Esophagus squamous epithelium (tissue), 5 donors: ENCODE measurements at regions not wholly inside any gene's neighbourhood (a gene's known extent, or its start where the extent isn't known, plus 50 kb on each side); places are given as distances from the start of the nearest gene placed in this dataset.

Source experiments
- DNase-seq: peaks from one replicate; lab custom pipeline; 2025; lab: John Stamatoyannopoulos, UW
- H3K27ac ChIP-seq, 4 donors: fragments of 200-600 bp; sonication (generic); one replicate each; pipeline ENCODE4 v1.5.1; 2016 to 2019; ENCODE audit warnings: mild to moderate bottlenecking in 1 of 4
- H3K27me3 ChIP-seq, 4 donors: fragments of 200-600 bp; sonication (generic); 1 replicate in 3 of 4; 2 replicates in 1 of 4; pipeline versions ENCODE4 v1.5.1 to v1.6.0; 2017 to 2021; ENCODE audit warnings: antibody characterized with exemption in 1 of 4
- H3K36me3 ChIP-seq, 3 donors: fragments of 200-600 bp; sonication (generic); one replicate each; pipeline ENCODE4 v1.5.1; 2016 to 2019
- H3K4me1 ChIP-seq, 3 donors: fragments of 200-600 bp; sonication (generic); one replicate each; pipeline ENCODE4 v1.5.1; 2017 to 2019
- H3K4me3 ChIP-seq, 4 donors: fragments of 200-600 bp; sonication (generic); 1 replicate in 3 of 4; 2 replicates in 1 of 4; pipeline ENCODE4 v1.5.1; 2016 to 2019; ENCODE audit warnings: mild to moderate bottlenecking in 2 of 4, moderate library complexity in 1 of 4
- H3K9me3 ChIP-seq, 3 donors: fragments of 200-600 bp; sonication (generic); one replicate each; pipeline ENCODE4 v1.5.1; 2016 to 2019
- POLR2A ChIP-seq, 4 donors: fragments of 450-650 bp; IDR thresholded peaks; one replicate each; pipeline ENCODE4 v1.6.1; 2017; ENCODE audit warnings: antibody characterized with exemption in 4 of 4, mild to moderate bottlenecking in 4 of 4, moderate library complexity in 3 of 4
- WGBS, 2 donors: methylation state at CpG; one replicate each; pipeline ENCODE4 v1.1.5; 2018; 5-methylcytosine and 5-hydroxymethylcytosine counted together
- intact Hi-C: fragments of 100-400 bp; cut with DNase I; formaldehyde crosslinking; loops from one replicate; pipeline ENCODE4 v1.15.0; 2022
- TF ChIP-seq, protein P1 (sequence below), 6 experiments: fragments of 450-650 bp in 4 of 6; fragments of 200-600 bp in 2 of 6; sonication (generic) in 2 of 6; IDR thresholded peaks; one replicate each; pipeline ENCODE4 v1.5.1; 2016 to 2019; ENCODE audit warnings: antibody characterized with exemption in 6 of 6, mild to moderate bottlenecking in 4 of 6, moderate library complexity in 4 of 6
- donor health status: DM: yes; HTN: yes; CAD: no.

DNA sequence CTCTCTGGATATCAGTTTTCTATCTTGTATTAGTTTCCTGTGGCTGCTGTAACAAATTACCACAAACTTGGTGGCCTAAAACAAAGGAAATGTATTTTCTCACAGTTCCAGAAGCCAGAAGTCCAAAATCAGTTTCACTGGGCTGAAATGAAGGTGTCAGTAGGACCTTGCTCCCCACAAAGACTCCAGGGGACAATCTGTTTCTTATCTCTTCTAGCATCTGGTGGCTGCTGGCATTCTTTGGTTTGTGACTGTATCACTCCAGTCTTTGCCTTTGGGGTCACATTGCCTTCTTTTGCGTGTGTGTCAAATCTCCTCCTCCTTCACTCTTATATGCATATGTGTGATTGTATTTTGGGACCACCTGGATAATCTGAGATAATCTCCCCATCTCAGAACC is 153.0 kb upstream of the PRPS1L1 start:
- no peaks in the 10 kb centered on the region for H3K4me1 ChIP-seq
- no peaks in the 10 kb centered on the region for H3K36me3 ChIP-seq
- intact Hi-C loops, result no loop called here
- TF ChIP-seq POLR2A (IDR thresholded peaks at IDR 0.05), result no peak
- TF ChIP-seq, protein P1, sequence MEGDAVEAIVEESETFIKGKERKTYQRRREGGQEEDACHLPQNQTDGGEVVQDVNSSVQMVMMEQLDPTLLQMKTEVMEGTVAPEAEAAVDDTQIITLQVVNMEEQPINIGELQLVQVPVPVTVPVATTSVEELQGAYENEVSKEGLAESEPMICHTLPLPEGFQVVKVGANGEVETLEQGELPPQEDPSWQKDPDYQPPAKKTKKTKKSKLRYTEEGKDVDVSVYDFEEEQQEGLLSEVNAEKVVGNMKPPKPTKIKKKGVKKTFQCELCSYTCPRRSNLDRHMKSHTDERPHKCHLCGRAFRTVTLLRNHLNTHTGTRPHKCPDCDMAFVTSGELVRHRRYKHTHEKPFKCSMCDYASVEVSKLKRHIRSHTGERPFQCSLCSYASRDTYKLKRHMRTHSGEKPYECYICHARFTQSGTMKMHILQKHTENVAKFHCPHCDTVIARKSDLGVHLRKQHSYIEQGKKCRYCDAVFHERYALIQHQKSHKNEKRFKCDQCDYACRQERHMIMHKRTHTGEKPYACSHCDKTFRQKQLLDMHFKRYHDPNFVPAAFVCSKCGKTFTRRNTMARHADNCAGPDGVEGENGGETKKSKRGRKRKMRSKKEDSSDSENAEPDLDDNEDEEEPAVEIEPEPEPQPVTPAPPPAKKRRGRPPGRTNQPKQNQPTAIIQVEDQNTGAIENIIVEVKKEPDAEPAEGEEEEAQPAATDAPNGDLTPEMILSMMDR (IDR thresholded peaks at IDR 0.05), result no peak
- no peak overlapping the region for H3K4me3 ChIP-seq
- no peak overlapping the region for H3K27ac ChIP-seq
- no peaks in the 10 kb centered on the region for H3K27me3 ChIP-seq
- 78 to 89% methylated on average over 1 of the region's 1 CpG for WGBS, 2 donors
- H3K9me3 ChIP-seq, result no peaks in the 10 kb centered on the region
- no peak for DNase-seq

DNA sequence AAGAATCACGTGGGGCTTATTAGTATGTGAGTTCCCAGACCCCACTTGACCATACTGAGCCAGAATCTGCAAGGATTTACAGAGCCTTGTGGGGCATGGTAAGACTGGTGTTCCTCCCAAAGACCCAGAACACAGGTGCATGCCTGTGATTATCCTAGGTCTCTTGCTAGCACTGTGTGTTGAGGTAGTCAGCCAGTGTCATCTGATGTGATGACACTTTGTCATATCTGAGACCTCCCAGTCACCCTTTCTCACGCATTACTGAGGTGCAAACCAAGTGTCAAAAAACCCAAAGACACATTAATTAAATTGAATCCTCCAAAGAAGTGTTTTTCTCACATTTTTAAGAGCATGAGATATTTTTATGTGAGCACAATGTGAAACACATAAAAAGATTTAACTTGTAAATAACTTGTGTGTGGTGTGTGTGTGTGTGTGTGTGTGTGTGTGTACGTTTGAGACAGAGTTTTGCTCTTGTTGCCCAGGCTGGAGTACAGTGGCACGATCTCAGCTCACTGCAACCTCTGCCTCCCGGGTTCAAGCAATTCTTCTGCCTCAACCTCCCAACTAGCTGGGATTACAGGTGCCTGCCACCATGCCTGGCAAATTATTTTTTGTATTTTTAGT is 162.0 kb upstream of the PRPS1L1 start:
- Histone ChIP-seq H3K4me3 (no peak overlapping the region), H3K36me3 (no peaks in the 10 kb centered on the region), H3K27me3 (no peaks in the 10 kb centered on the region), H3K27ac (no peak overlapping the region), H3K4me1 (no peaks in the 10 kb centered on the region), H3K9me3 (no peaks in the 10 kb centered on the region)
- intact Hi-C loops, result no loop called here
- no peak for DNase-seq
- TF ChIP-seq, protein P1 (IDR thresholded peaks at IDR 0.05), result no peak
- no peak for TF ChIP-seq POLR2A (IDR thresholded peaks at IDR 0.05)
- WGBS, 2 donors, result 66 to 73% methylated on average over 5 of the region's 5 CpGs

DNA sequence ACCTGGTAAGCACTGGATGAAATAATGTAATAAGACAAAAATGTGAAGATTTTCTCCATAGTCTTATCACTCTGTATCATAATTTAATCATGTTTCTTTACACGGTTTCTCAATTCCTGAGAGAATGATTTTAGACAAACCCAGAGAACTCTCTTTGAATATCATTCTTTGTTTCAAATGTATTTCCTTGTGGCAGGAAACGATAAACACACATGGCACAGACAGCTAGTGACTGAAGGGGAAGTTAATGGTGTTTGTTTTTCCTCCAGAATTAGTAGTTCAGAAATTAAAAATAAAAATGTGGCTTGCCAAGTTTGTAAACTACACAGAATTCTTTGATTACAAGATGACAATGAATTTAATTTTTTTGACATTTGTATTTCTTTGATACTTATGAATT is 163.7 kb upstream of the PRPS1L1 start:
- Histone ChIP-seq H3K9me3 (no peaks in the 10 kb centered on the region), H3K27me3 (no peaks in the 10 kb centered on the region), H3K4me1 (no peaks in the 10 kb centered on the region), H3K27ac (no peak overlapping the region), H3K4me3 (no peak overlapping the region), H3K36me3 (no peaks in the 10 kb centered on the region)
- 24 to 47% methylated on average over 2 of the region's 2 CpGs for WGBS, 2 donors
- no peak for DNase-seq
- intact Hi-C loops, result no loop called here
- TF ChIP-seq POLR2A (IDR thresholded peaks at IDR 0.05), result no peak
- TF ChIP-seq, protein P1 (IDR thresholded peaks at IDR 0.05), result no peak

DNA sequence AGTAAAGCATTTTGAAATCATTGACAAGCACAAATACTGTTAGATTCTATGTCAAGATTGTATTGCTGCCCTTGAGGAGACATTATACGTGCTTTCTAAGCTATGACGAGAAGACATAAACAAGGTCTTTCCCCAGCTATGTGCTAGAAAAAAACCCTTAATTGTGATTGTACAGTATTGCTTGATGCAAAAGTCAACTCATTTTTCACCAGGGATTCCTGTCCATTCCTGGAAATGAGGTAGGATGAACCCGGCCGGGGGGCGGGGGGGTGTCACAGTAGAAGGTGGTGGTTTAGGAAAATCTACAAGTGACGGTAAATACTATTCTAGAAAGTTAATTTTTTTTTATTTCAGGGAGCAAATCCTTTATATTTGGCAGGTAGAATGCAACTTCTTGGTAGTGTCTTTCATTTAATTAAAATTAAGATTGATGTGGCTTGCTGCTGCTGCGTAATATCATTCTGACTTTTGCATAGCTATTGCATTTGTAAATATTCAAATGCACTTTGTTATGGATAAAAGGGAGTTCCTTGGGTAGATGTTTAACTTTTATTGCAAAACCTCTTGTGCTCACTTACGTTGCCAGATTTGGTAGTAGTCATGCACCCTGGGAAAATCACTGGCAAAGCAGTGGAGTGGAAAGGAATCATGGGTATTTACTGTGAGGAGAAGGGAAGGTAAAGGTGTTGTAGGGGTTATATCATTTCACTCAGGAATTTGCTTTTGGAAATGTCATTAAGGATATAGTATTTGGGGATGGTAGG is 164.4 kb upstream of the PRPS1L1 start:
- Histone ChIP-seq H3K27me3 (no peaks in the 10 kb centered on the region), H3K36me3 (no peaks in the 10 kb centered on the region), H3K4me3 (no peak overlapping the region), H3K4me1 (no peaks in the 10 kb centered on the region), H3K27ac (no peak overlapping the region), H3K9me3 (no peaks in the 10 kb centered on the region)
- no peak for DNase-seq
- no peak for TF ChIP-seq POLR2A (IDR thresholded peaks at IDR 0.05)
- TF ChIP-seq, protein P1 (IDR thresholded peaks at IDR 0.05), result no peak
- intact Hi-C loops, result no loop called here
- WGBS, 2 donors, result 83 to 86% methylated on average over 8 of the region's 8 CpGs

DNA sequence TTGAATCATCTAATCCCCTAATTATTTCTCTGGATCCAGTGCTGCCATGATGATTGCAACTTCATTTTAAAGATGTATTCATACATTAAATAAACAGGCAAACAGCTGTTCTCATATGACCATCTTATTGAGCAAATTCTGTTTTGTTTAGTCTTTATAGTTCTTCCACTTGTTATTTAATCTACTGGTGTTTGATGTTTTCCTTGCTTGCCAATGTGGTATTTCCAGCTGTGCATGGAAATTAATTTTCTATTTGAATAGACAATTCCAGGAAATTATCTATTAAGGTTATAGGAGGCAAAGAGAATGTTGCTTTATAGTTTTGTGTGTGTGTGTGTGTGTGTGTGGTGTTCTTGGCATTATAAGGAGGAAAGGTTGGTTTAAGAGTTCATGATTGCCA is 167.0 kb upstream of the PRPS1L1 start:
- Histone ChIP-seq H3K36me3 (no peaks in the 10 kb centered on the region), H3K4me3 (no peak overlapping the region), H3K27me3 (no peaks in the 10 kb centered on the region), H3K4me1 (no peaks in the 10 kb centered on the region), H3K9me3 (no peaks in the 10 kb centered on the region), H3K27ac (no peak overlapping the region)
- no peak for DNase-seq
- TF ChIP-seq, protein P1 (IDR thresholded peaks at IDR 0.05), result no peak
- TF ChIP-seq POLR2A (IDR thresholded peaks at IDR 0.05), result no peak
- intact Hi-C loops, result no loop called here
